ENCODE measurements at regions not wholly inside any gene's neighbourhood (a gene's known extent, or its start where the extent isn't known, plus 50 kb on each side); places are given as distances from the start of the nearest gene placed in this dataset.

DNA sequence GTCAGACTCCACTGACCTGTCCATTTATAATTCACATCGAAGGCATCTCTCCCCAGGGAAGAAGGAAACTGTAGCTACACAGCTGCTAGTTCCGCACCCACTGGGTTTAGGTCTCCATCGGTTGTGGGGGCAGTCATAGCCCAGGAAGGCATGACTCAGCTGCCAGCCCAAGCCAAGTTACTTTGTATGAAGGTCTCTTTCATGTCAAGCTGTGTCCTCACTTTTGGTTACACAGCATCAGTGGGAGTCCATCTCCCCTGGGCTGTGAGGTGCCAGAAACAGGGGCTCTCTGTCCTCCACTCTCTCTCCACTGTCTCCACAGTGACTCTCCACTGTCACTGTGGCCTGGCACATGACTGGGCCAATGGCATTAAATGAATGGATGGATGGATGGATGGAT lies 585.2 kb downstream of the BRD1 start:
- TF ChIP-seq CTCF (IDR thresholded peaks at IDR 0.05; ENCODE audit: poor library complexity, severe bottlenecking) = no peak
- peaks cover 4% of the 10 kb centered on the region for H3K9me3 ChIP-seq (ENCODE audit: severe bottlenecking)
- ATAC-seq (ENCODE audit: low read depth) = no peak
- H3K36me3 ChIP-seq (ENCODE audit: low read depth) = no peaks in the 10 kb centered on the region
- H3K27ac ChIP-seq (ENCODE audit: poor library complexity, severe bottlenecking) = no peak overlapping the region
- no peak for DNase-seq (ENCODE audit: low spot score)
- H3K4me3 ChIP-seq (ENCODE audit: severe bottlenecking) = no peak overlapping the region
- no peaks in the 10 kb centered on the region for H3K4me1 ChIP-seq (ENCODE audit: insufficient read depth, poor library complexity, severe bottlenecking)
- no peaks in the 10 kb centered on the region for H3K27me3 ChIP-seq (ENCODE audit: insufficient read depth, poor library complexity, severe bottlenecking)

DNA sequence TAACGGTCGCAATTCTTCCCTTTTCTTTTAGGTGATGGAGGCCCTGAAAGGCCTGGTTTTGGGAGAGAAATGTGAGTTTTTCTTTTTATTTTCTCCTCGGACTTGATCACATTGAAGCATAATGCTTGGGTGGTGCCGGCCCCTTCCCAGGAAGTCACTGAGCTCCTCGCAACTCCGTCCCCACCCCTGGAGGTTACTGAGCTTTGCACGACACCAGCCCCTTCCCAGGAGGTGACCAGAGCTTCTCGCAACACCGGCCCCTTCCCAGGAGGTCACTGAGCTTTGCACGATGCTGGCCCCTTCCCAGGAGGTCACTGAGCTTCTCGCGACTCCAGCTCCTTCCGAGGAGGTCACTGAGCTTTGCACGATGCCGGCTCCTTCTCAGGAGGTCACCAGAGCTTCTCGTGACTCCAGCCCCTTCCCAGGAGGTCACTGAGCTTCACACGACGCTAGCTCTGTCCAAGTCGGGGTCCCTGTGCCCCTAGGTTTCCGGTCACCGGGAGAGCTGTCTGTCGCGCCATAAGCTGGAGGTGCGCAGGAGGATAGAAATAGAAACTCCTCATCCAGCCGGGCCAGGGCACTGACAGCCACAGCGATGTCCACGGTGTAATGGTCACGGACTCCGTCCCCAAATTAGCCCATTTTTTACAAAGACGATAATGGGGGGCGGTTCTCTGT lies 586.4 kb downstream of the BRD1 start:
- H3K27me3 ChIP-seq (ENCODE audit: insufficient read depth, poor library complexity, severe bottlenecking) = no peaks in the 10 kb centered on the region
- no peak for TF ChIP-seq CTCF (IDR thresholded peaks at IDR 0.05; ENCODE audit: poor library complexity, severe bottlenecking)

GRCh38 chr22:49240472-49240871 lies 587.2 kb downstream of the BRD1 start:
- TF ChIP-seq CTCF (IDR thresholded peaks at IDR 0.05; ENCODE audit: poor library complexity, severe bottlenecking) = no peak
- Histone ChIP-seq H3K4me3 (ENCODE audit: severe bottlenecking) (no peak overlapping the region), H3K4me1 (ENCODE audit: insufficient read depth, poor library complexity, severe bottlenecking) (no peaks in the 10 kb centered on the region), H3K36me3 (ENCODE audit: low read depth) (no peaks in the 10 kb centered on the region), H3K9me3 (ENCODE audit: severe bottlenecking) (peaks cover 4% of the 10 kb centered on the region), H3K27ac (ENCODE audit: poor library complexity, severe bottlenecking) (no peak overlapping the region), H3K27me3 (ENCODE audit: insufficient read depth, poor library complexity, severe bottlenecking) (no peaks in the 10 kb centered on the region)
- DNase-seq (ENCODE audit: low spot score) = no peak
- ATAC-seq (ENCODE audit: low read depth) = no peak

More for the DNA sequence above, 586.4 kb downstream of the BRD1 start:
- Histone ChIP-seq H3K9me3 (ENCODE audit: severe bottlenecking) (peaks cover 4% of the 10 kb centered on the region), H3K4me1 (ENCODE audit: insufficient read depth, poor library complexity, severe bottlenecking) (no peaks in the 10 kb centered on the region), H3K27ac (ENCODE audit: poor library complexity, severe bottlenecking) (no peak overlapping the region), H3K36me3 (ENCODE audit: low read depth) (no peaks in the 10 kb centered on the region), H3K4me3 (ENCODE audit: severe bottlenecking) (no peak overlapping the region)
- DNase-seq (ENCODE audit: low spot score) = no peak
- ATAC-seq (ENCODE audit: low read depth) = no peak

GRCh38 chr22:49240016-49240380 lies 587.7 kb downstream of the BRD1 start:
- TF ChIP-seq CTCF (IDR thresholded peaks at IDR 0.05; ENCODE audit: poor library complexity, severe bottlenecking) = no peak
- H3K4me3 ChIP-seq (ENCODE audit: severe bottlenecking) = no peak overlapping the region
- H3K27me3 ChIP-seq (ENCODE audit: insufficient read depth, poor library complexity, severe bottlenecking) = no peaks in the 10 kb centered on the region
- H3K27ac ChIP-seq (ENCODE audit: poor library complexity, severe bottlenecking) = no peak overlapping the region
- H3K9me3 ChIP-seq (ENCODE audit: severe bottlenecking) = peaks cover 4% of the 10 kb centered on the region
- no peaks in the 10 kb centered on the region for H3K36me3 ChIP-seq (ENCODE audit: low read depth)
- no peaks in the 10 kb centered on the region for H3K4me1 ChIP-seq (ENCODE audit: insufficient read depth, poor library complexity, severe bottlenecking)
- ATAC-seq (ENCODE audit: low read depth) (no peak), DNase-seq (ENCODE audit: low spot score) (no peak)

GRCh38 chr22:49239264-49240015 lies 588.2 kb downstream of the BRD1 start:
- Histone ChIP-seq H3K27me3 (ENCODE audit: insufficient read depth, poor library complexity, severe bottlenecking) (no peaks in the 10 kb centered on the region), H3K36me3 (ENCODE audit: low read depth) (no peaks in the 10 kb centered on the region), H3K4me3 (ENCODE audit: severe bottlenecking) (no peak overlapping the region), H3K9me3 (ENCODE audit: severe bottlenecking) (peaks cover 4% of the 10 kb centered on the region), H3K27ac (ENCODE audit: poor library complexity, severe bottlenecking) (no peak overlapping the region), H3K4me1 (ENCODE audit: insufficient read depth, poor library complexity, severe bottlenecking) (no peaks in the 10 kb centered on the region)
- ATAC-seq (ENCODE audit: low read depth) (no peak), DNase-seq (ENCODE audit: low spot score) (no peak)
- TF ChIP-seq CTCF (IDR thresholded peaks at IDR 0.05; ENCODE audit: poor library complexity, severe bottlenecking) = no peak
